H1 (cell line): ENCODE measurements at regions not wholly inside any gene's neighbourhood (a gene's known extent, or its start where the extent isn't known, plus 50 kb on each side); places are given as distances from the start of the nearest gene placed in this dataset.

Experiments used
- CTCF ChIA-PET: fragments of 300-600 bp; sonication (Branson Sonifier 250); formaldehyde crosslinking; loops from one replicate; lab custom pipeline; 2021; ENCODE audit not compliant: partially characterized antibody; lab: Charles Lee
- POLR2A ChIA-PET: fragments of 300-600 bp; sonication (Branson Sonifier 250); formaldehyde crosslinking; loops from one replicate; lab custom pipeline; 2021; ENCODE audit warnings: inconsistent platforms; ENCODE audit not compliant: partially characterized antibody; lab: Charles Lee
- DNase-seq, 2 experiments: peaks; one replicate each; pipeline versions ENCODE4 v3.0.0 to v3.0.0-alpha.2; 2010 to 2022; ENCODE audit warnings: low spot score in 2 of 2, low read depth in 1 of 2, mixed read lengths in 1 of 2
- FAIRE-seq: peaks from 2 replicates; lab custom pipeline; 2011; peaks lifted over from hg19 to GRCh38; lab: Jason Lieb, UNC
- H2AFZ ChIP-seq: 2 replicates; pipeline ENCODE4 v1.8.1; 2012; ENCODE audit warnings: low read length, inconsistent platforms
- H2AK5ac ChIP-seq: 2 replicates; pipeline ENCODE4 v1.6.1; 2013; ENCODE audit warnings: low read depth, low read length
- H2BK120ac ChIP-seq: replicated peaks from 2 replicates; pipeline ENCODE3; 2013; ENCODE audit warnings: low read depth, low read length, inconsistent platforms
- H2BK12ac ChIP-seq: 2 replicates; pipeline ENCODE4 v1.6.1; 2013; ENCODE audit warnings: low read depth, low read length
- H2BK15ac ChIP-seq: 2 replicates; pipeline ENCODE4 v1.6.1; 2013; ENCODE audit warnings: low read length
- H2BK20ac ChIP-seq: 2 replicates; pipeline ENCODE4 v1.6.1; 2013; ENCODE audit warnings: low read length
- H2BK5ac ChIP-seq: 2 replicates; pipeline ENCODE4 v1.6.1; 2013; ENCODE audit warnings: low read depth, low read length
- H3K14ac ChIP-seq: 2 replicates; pipeline ENCODE4 v1.6.1; 2013; ENCODE audit warnings: inconsistent platforms; ENCODE audit not compliant: insufficient read length
- H3K18ac ChIP-seq: 2 replicates; pipeline ENCODE4 v1.6.1; 2013; ENCODE audit warnings: low read length; ENCODE audit errors: extremely low read depth
- H3K23ac ChIP-seq: 2 replicates; pipeline ENCODE4 v1.6.1; 2013; ENCODE audit warnings: inconsistent platforms; ENCODE audit not compliant: insufficient read length
- H3K23me2 ChIP-seq: 2 replicates; pipeline ENCODE4 v1.6.1; 2013; ENCODE audit warnings: low read depth, low read length
- H3K27ac ChIP-seq: 2 replicates; pipeline ENCODE4 v1.6.1; 2011; ENCODE audit warnings: low read depth, low read length, inconsistent platforms
- H3K27me3 ChIP-seq, 4 experiments: replicated peaks in 1 of 4; 1 replicate in 1 of 4; 2 replicates in 3 of 4; pipeline versions ENCODE4 v1.6.1 to v1.8.1; 2011 to 2013; ENCODE audit warnings: low read length in 3 of 4, mild to moderate bottlenecking in 3 of 4, inconsistent platforms in 2 of 4, mixed read lengths in 2 of 4, moderate library complexity in 1 of 4; ENCODE audit not compliant: control insufficient read depth in 3 of 4, insufficient read depth in 3 of 4; ENCODE audit errors: extremely low read depth in 1 of 4
- H3K36me3 ChIP-seq, 4 experiments: 2 replicates each; pipeline versions ENCODE4 v1.6.1 to v1.8.1; 2011 to 2013; ENCODE audit warnings: mild to moderate bottlenecking in 4 of 4, low read length in 3 of 4, moderate library complexity in 2 of 4, control low read depth in 1 of 4, inconsistent platforms in 1 of 4; ENCODE audit not compliant: insufficient read depth in 4 of 4, control insufficient read depth in 2 of 4
- H3K4ac ChIP-seq: replicated peaks from 2 replicates; pipeline ENCODE3; 2013; ENCODE audit warnings: low read length, low read depth, mixed read lengths, inconsistent platforms; ENCODE audit not compliant: insufficient read length
- H3K4me1 ChIP-seq, 4 experiments: replicated peaks in 1 of 4; 1 replicate in 1 of 4; 2 replicates in 3 of 4; pipeline versions ENCODE4 v1.6.1 to v1.8.1; 2011 to 2013; ENCODE audit warnings: low read length in 3 of 4, inconsistent platforms in 2 of 4, mixed read lengths in 1 of 4; ENCODE audit not compliant: insufficient read depth in 4 of 4, control insufficient read depth in 3 of 4
- H3K4me2 ChIP-seq, 2 experiments: 2 replicates each; pipeline versions ENCODE4 v1.6.1 to v1.8.1; 2011 to 2013; ENCODE audit warnings: low read depth in 2 of 2, low read length in 2 of 2, control low read depth in 1 of 2, inconsistent platforms in 1 of 2, mild to moderate bottlenecking in 1 of 2; ENCODE audit not compliant: insufficient read depth in 1 of 2
- H3K4me3 ChIP-seq, 4 experiments: fragments of 200-600, 300-600 bp in 1 of 4; sonication (generic), shearing (Covaris generic), sonication (Bioruptor Twin) in 1 of 4; 2 replicates each; pipeline versions ENCODE4 v1.5.1 to v1.8.1; 2011 to 2016; ENCODE audit warnings: low read length in 4 of 4, low read depth in 3 of 4, control low read depth in 2 of 4, inconsistent platforms in 2 of 4, mild to moderate bottlenecking in 2 of 4, mixed read lengths in 1 of 4, moderate library complexity in 1 of 4; ENCODE audit not compliant: insufficient read depth in 2 of 4; ENCODE audit errors: extremely low read depth in 1 of 4
- H3K56ac ChIP-seq: replicated peaks from 2 replicates; pipeline ENCODE3; 2013; ENCODE audit warnings: low read depth, mild to moderate bottlenecking, mixed read lengths, low read length, inconsistent platforms; ENCODE audit not compliant: insufficient read length
- H3K79me1 ChIP-seq: 2 replicates; pipeline ENCODE4 v1.6.1; 2013; ENCODE audit warnings: low read depth, low read length, control low read depth
- H3K79me2 ChIP-seq, 2 experiments: 2 replicates each; pipeline versions ENCODE4 v1.6.1 to v1.8.1; 2012 to 2013; ENCODE audit warnings: low read length in 2 of 2, mild to moderate bottlenecking in 2 of 2, inconsistent platforms in 1 of 2; ENCODE audit not compliant: insufficient read depth in 2 of 2, control insufficient read depth in 1 of 2
- H3K9ac ChIP-seq, 4 experiments: replicated peaks in 1 of 4; 1 replicate in 1 of 4; 2 replicates in 3 of 4; pipeline versions ENCODE4 v1.6.1 to v1.8.1; 2011 to 2013; ENCODE audit warnings: low read depth in 3 of 4, low read length in 3 of 4, control low read depth in 2 of 4, mild to moderate bottlenecking in 2 of 4, moderate library complexity in 2 of 4, inconsistent platforms in 1 of 4; ENCODE audit errors: extremely low read depth in 1 of 4
- H3K9me3 ChIP-seq, 2 experiments: 2 replicates each; pipeline versions ENCODE4 v1.6.1 to v1.8.1; 2012 to 2013; ENCODE audit warnings: mild to moderate bottlenecking in 2 of 2, moderate library complexity in 2 of 2, control low read depth in 1 of 2, inconsistent platforms in 1 of 2, low read depth in 1 of 2, low read length in 1 of 2, mixed read lengths in 1 of 2; ENCODE audit not compliant: insufficient read depth in 2 of 2
- H4K20me1 ChIP-seq, 2 experiments: replicated peaks in 1 of 2; 2 replicates each; pipeline versions ENCODE3 to v1.8.1; 2011 to 2013; ENCODE audit warnings: inconsistent platforms in 2 of 2, low read length in 2 of 2, mild to moderate bottlenecking in 1 of 2; ENCODE audit not compliant: insufficient read depth in 2 of 2, control insufficient read depth in 1 of 2
- H4K5ac ChIP-seq: 2 replicates; pipeline ENCODE4 v1.6.1; 2013; ENCODE audit warnings: low read length, low read depth, mixed read lengths, inconsistent platforms; ENCODE audit not compliant: insufficient read length
- H4K8ac ChIP-seq: 2 replicates; pipeline ENCODE4 v1.8.0; 2013; ENCODE audit warnings: mild to moderate bottlenecking, moderate library complexity, low read length, inconsistent platforms; ENCODE audit not compliant: insufficient read depth; ENCODE audit errors: extremely low read depth
- H4K91ac ChIP-seq: replicated peaks from 2 replicates; pipeline ENCODE3; 2013; ENCODE audit warnings: low read length, mixed read lengths, inconsistent platforms; ENCODE audit not compliant: insufficient read length
- ATF2 ChIP-seq: IDR thresholded peaks from 2 replicates; pipeline ENCODE4 v1.6.1; 2012; ENCODE audit warnings: low read length, inconsistent platforms
- BACH1 ChIP-seq: IDR thresholded peaks from 2 replicates; pipeline ENCODE4 v1.6.1; 2012; ENCODE audit warnings: low read length, improper control_type of control experiment
- BCL11A ChIP-seq, 2 experiments: IDR thresholded peaks; one replicate each; pipeline ENCODE4 v1.6.1; 2011; ENCODE audit warnings: low read depth in 2 of 2, low read length in 2 of 2, mild to moderate bottlenecking in 2 of 2
- CHD1 ChIP-seq: IDR thresholded peaks from 2 replicates; pipeline ENCODE4 v1.6.1; 2012; ENCODE audit warnings: low read depth, low read length, improper control_type of control experiment
- CTBP2 ChIP-seq: IDR thresholded peaks from 2 replicates; pipeline ENCODE4 v1.7.0; 2011; ENCODE audit warnings: borderline replicate concordance, mild to moderate bottlenecking, moderate library complexity, mixed read lengths, low read length; ENCODE audit not compliant: insufficient read depth, insufficient read length
- CTCF ChIP-seq, 3 experiments: IDR thresholded peaks; 1 replicate in 2 of 3; 2 replicates in 1 of 3; pipeline versions ENCODE4 v1.5.1 to v1.6.1; 2011; ENCODE audit warnings: low read length in 3 of 3, mild to moderate bottlenecking in 3 of 3, inconsistent platforms in 2 of 3, low read depth in 1 of 3, moderate library complexity in 1 of 3; ENCODE audit not compliant: insufficient read depth in 1 of 3; ENCODE audit errors: control extremely low read depth in 1 of 3
- EZH2 ChIP-seq: fragments of 200-600 bp; sonication (generic); IDR thresholded peaks from 2 replicates; pipeline ENCODE4 v1.7.1; 2012; ENCODE audit warnings: low read depth, mild to moderate bottlenecking, moderate library complexity, low read length, inconsistent platforms; ENCODE audit not compliant: severe bottlenecking
- GABPA ChIP-seq: IDR thresholded peaks from 2 replicates; pipeline ENCODE4 v1.6.1; 2011; ENCODE audit warnings: mild to moderate bottlenecking, low read length, moderate library complexity, borderline replicate concordance; ENCODE audit not compliant: insufficient read depth
- RXRA ChIP-seq: IDR thresholded peaks from 2 replicates; pipeline ENCODE4 v1.6.1; 2011; ENCODE audit warnings: low read depth, mild to moderate bottlenecking, low read length, moderate library complexity; ENCODE audit not compliant: insufficient read depth
- SIRT6 ChIP-seq: IDR thresholded peaks from one replicate; pipeline ENCODE4 v1.7.1; 2012; ENCODE audit warnings: low read length, inconsistent platforms
- WGBS, 2 experiments: shearing (Covaris generic) in 1 of 2; methylation state at CpG; one replicate each; pipeline versions ENCODE4 v1.1.6 to v1.1.7; 2013 to 2015; ENCODE audit warnings: low lambda C conversion rate in 2 of 2, mixed read lengths in 2 of 2, inconsistent platforms in 1 of 2, low coverage in 1 of 2, missing lambda C conversion rate in 1 of 2; ENCODE audit not compliant: insufficient replicate concordance in 2 of 2, insufficient coverage in 1 of 2, insufficient read length in 1 of 2; ENCODE audit errors: extremely low coverage in 1 of 2, missing lambda C conversion rate in 1 of 2; 5-methylcytosine and 5-hydroxymethylcytosine counted together

- Histone ChIP-seq H3K23ac (no peak overlapping the region), H4K91ac (no peak overlapping the region), H3K9me3 (no peaks in the 10 kb centered on the region), H2AK5ac (no peak overlapping the region), H2BK5ac (no peak overlapping the region), H3K27me3 (no peaks in the 10 kb centered on the region), H3K23me2 (no peaks in the 10 kb centered on the region), H2BK120ac (no peak overlapping the region), H3K4me2 (no peak overlapping the region), H2BK20ac (no peak overlapping the region), H4K5ac (no peak overlapping the region), H4K8ac (no peak overlapping the region), H3K79me1 (no peaks in the 10 kb centered on the region), H3K27ac (no peak overlapping the region), H3K56ac (no peak overlapping the region), H4K20me1 (no peaks in the 10 kb centered on the region), H3K14ac (no peak overlapping the region), H3K9ac (no peak overlapping the region), H2AFZ (no peak overlapping the region), H3K4ac (no peak overlapping the region), H3K4me1 (no peaks in the 10 kb centered on the region), H3K79me2 (no peaks in the 10 kb centered on the region), H3K36me3 (no peaks in the 10 kb centered on the region), H3K18ac (no peak overlapping the region), H2BK12ac (no peak overlapping the region), H3K4me3 (no peak overlapping the region), H2BK15ac (no peak overlapping the region)
- ChIA-PET POLR2A (no interaction called here), CTCF (interaction anchor here (0.6 to 8.2 kb wide), 5 partner anchors 11 to 175 kb away, joined by 3 to 83 read pairs (median 4); no protein-coding TSS in a partner anchor)
- WGBS, 2 experiments = 87% methylated on average over 7 of the region's 7 CpGs; no CpG with 5 or more reads in 1 of the 2 experiments
- FAIRE-seq (no peak), DNase-seq (no peak)
- TF ChIP-seq GABPA (no peak), SIRT6 (no peak), RXRA (no peak), BACH1 (no peak), EZH2 (no peak), CTBP2 (no peak), BCL11A (IDR thresholded peaks at IDR 0.05; ENCODE audit: low read depth in 2 of 2, low read length in 2 of 2) (no peak), CHD1 (no peak), ATF2 (no peak), CTCF (IDR thresholded peaks at IDR 0.05; ENCODE audit: control extremely low read depth in 1 of 3, insufficient read depth in 1 of 3, low read depth in 1 of 3, low read length in 3 of 3) (no peak)
These were observed 179.6 kb downstream of the INO80D start for GRCh38 chr2:205906419-205906818.
